ENCODE measurements at regions not wholly inside any gene's neighbourhood (a gene's known extent, or its start where the extent isn't known, plus 50 kb on each side); places are given as distances from the start of the nearest gene placed in this dataset.
"Not testable (repeated sequence)": the region's sequence is repeated elsewhere in the genome, so short reads cannot be mapped to it uniquely, and the experiment has no call there.

DNA sequence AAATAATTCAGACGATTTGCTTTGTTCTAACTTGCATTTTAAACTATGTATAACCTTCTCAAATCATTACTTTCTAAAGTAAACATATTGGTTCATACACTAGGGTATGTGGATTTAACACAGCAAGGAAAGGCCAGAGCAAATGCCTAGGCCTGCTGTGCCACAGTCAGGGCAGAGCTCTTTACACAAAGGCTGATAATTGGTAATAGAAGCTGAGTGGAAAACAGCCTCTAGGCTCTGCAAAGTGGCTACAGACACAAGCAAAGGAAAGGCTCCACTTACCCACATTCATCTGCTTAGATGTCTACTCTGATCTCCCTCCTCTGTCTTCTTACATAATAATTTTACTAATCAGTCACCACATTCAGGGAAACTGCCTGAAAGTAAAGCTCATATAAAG lies 382.9 kb downstream of the OLFM4 start:
- no peak for DNase-seq

DNA sequence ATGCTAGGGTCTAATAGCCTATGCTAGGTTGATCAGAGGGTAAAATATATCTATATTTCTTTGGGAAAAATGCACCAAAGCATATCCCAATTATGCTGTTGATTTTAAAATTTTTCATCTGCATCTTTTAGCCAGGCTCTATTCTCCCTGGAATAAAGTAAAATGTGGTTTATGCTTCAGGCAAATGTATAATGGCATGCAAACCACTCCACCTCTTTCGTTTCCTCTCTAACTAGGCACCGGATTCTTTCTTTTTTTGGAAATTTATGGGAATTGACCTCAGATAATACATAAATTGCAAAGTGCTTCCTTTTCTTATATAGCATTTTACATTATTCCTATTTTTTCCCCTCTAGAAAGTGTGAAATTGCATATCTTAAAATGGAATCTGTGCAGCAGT lies 386.5 kb downstream of the OLFM4 start:
- no peak for DNase-seq

DNA sequence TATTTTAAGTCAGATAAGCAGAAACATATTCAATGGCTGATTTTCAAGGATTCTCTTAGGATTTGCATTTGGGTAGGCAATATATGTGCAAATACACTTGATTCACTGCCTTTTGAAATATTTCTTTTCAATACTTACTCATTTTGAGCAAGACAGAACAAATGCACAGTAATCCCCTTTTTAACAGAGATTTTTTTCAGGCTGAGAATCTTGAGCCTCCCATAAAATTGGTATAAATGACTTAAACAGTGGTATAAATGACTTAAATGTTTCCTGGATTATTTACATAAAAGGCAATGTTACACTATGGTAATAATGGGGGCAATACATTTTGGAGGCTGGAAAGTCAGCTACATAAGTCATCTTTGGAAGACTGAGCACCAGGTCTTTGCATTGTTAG lies 389.0 kb downstream of the OLFM4 start:
- no peak for DNase-seq

DNA sequence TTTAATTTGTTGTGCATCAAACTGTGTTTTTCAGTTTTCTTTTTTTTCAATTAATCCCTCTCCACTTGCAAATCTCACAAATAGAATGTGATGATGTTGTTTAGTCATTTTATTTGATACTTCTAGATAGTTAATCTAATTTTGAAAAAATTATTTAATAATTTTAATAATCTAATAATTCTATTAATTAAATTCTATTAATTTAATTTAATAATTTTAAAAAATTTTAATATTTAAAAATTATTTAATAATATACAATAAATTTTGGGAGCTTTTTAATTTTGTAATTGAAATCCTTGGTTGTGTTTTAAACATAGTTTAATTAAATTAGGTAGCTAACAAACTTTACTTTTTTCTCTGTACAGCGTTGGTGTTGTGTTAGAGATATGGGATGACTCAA lies 393.8 kb downstream of the OLFM4 start:
- DNase-seq, result no peak

DNA sequence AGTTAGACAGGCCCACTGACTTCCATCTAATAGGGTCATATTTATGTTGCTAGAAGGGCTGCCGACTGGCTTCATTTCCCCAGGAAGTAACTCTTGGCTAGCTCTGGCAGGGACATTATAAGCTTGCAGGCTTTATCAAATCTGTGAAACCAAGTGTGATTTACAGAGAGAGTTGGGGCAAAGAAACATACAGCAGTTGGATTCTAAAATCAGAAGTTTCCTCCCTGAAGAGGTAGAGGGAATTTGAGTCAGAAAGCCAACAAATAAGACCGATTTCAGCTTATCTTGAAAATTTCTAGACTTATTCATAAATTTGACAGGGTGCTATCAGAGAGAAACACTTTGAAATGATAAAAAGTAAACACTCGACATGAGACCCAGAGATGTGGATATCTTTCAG lies 407.8 kb downstream of the OLFM4 start:
- DNase-seq, result no peak

DNA sequence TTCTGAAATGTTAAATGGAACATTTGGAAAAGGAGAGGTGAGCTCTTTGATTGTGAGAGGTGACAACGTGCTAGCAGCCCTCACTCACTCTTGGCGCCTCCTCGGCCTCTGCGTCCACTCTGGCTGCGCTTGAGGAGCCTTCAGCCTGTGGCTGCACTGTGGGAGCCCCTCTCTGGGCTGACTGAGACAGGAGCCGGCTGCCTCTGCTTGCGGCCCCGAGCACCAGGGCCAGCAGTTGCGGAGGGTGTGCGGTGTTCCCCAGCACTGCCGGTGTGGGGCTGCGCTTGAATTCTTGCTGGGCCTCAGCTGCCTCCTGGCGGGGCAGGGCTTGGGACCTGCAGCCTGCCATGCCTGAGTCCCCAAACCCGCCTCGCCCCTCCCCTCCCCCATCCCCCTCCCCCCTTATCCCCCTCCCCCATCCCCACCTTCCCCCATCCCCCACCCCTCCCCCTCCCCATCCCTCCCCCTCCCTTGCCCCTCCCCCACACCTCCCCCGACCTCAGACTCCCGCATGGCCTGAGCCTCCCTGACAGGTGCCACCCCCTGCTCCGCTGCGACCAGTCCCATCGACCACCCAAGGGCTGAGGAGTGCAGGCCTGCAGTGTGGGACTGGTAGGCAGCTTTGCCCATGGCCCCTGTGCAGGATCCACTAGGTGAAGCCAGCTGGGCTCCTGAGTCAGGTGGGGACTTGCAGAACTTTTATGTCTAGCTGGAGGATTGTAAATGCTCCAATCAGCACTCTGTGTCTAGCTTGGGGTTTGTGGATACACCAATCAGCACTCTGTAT lies 411.0 kb downstream of the OLFM4 start:
- DNase-seq, result no peak

DNA sequence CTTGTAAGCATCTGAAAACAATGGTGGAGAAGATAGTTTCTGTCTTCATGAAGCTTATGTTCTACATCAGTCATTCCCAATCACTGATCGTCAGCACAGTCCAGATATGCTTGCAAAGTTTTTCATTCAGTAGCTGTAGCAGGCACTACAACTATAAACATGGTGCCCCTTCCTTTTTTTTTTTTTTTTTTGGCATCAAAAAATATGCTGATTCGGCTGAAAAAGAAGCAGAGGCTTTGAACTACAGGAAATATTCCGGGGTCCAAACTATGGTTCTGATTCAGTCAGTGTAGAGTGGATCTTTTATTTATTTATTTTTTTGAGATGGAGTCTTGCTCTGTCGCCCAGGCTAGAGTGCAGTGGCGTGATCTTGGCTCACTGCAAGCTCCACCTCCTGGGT lies 414.4 kb downstream of the OLFM4 start:
- DNase-seq, result no peak

DNA sequence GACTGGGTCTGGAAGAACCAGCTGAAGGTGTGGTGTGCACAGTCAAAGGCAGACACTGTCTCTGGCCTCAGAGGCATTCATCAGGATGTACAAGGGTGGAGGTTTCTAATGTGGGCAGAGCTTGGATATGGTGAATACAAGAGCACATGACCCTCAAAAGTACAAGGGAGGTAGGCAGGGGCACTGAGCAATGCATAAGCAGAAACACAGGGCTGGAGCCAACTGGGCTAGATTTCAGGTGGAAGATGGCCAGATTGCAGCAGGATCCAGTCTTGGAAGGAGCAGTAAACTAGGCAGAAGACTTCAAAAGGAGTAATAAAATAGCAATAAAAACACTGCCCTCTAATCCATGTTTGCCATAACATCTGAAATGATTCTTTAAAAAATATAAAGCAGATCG lies 417.1 kb downstream of the OLFM4 start:
- DNase-seq, result no peak

DNA sequence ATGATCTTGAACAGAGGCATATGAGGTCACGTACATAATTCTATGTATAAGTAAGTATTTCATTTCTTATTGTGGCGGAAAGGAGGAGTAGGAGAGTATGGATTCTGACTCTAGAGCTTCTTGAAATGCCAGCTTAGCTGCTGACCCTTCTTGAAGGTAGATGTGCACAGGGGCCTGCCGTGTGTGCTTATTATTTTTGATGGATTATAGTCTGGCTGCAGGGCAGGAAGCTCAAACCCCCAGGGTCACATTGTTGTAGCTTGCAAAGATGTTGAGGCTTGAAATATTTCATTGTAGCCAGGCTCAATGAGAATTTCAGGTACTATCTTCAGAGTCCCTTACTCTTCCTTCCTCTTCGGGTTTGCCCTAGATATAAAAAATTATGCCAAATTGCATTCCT lies 418.8 kb downstream of the OLFM4 start:
- no peak for DNase-seq

DNA sequence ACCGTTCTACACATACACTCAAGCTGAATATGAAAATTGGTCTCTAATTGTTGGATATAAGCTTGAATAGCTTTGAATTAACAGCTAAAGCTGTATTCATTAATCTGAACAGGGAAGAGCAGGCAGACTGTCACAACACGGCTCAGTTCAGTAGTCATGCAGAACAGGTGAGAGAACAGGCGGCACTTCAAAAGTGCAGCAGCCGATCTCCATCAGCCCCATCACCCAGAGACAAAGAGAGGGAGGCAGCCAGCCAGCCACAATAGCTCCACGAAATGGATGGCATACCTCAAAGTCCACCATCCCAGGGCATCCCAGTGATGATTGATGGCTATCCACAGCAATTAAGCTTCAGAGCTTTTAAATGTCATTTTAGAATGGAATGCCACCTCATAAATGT lies 419.2 kb downstream of the OLFM4 start:
- no peak for DNase-seq

DNA sequence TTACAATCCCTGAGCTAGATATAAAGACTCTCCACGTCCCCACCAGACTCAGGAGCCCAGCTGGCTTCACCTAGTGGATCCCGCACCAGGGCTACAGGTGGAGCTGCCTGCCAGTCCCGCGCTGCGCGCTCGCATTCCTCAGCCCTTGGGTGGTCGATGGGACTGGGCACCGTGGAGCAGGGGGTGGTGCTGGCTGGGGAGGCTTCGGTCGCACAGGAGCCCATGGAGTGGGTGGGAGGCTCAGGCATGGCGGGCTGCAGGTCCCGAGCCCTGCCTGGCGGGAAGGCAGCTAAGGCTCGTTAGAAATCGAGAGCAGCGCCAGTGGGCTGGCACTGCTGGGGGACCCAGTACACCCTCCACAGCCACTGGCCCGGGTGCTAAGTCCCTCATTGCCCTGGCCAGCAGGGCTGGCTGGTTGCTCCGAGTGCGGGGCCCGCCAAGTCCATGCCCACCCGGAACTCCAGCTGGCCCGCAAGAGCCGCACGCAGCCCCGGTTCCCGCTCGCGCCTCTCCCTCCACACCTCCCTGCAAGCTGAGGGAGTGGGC lies 423.7 kb downstream of the OLFM4 start:
- not testable (repeated sequence) for DNase-seq

DNA sequence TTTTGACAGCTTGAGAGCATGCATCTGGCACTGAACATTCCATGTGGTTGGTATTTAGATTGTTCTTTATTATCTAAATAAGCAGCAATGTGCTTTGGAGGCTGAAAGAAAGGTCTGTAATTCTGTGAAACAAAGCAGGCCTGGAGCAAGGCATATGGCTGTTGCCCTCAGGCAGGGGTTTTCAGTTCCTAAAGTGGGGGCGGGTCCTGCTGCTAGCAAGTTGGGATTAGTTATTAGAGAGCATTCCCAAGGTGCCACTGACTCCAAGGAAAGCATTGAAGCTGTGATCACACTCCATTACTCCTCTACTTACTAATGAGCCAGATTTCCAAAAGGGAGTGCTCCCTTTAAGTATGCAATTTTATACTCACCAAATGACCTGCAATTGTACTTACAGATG lies 432.2 kb downstream of the OLFM4 start:
- DNase-seq, result no peak

DNA sequence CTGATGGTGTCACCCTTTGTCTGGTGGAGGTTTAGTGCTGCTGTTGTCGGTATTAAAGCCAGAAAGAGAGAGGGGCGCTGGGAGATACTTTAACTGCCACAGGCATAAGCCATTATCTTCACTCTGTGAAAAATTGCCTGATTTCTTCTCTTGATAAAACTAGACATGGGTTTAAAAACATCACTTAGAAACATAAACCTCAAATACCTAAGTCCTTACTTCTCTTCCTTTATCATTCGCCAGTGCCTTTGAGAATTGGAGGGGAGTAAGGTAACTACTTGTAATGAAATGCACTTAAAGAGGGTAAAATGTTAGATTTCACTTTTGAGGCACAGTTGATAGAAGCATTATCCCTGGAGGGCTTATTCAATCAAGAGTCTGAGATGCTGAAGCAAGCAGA lies 434.5 kb downstream of the OLFM4 start:
- DNase-seq, result no peak

DNA sequence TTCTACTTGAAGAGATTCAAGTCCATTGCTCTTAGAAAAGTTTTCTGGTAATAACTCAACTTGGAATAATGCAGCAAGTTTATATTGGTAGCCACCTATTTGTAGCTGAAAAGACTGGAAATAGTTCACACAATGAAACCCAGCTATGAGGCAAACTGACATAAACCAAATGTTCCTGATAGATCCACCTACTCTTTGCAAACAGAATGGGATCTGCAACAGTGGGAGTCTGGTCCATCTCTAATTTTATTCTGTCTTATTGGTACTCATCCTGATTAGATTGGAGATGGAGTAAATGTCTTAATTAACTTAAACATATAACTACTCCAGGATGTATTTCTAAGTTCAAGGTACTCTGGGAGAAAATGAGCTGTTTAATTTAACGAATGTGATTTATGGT lies 438.0 kb downstream of the OLFM4 start:
- no peak for DNase-seq

DNA sequence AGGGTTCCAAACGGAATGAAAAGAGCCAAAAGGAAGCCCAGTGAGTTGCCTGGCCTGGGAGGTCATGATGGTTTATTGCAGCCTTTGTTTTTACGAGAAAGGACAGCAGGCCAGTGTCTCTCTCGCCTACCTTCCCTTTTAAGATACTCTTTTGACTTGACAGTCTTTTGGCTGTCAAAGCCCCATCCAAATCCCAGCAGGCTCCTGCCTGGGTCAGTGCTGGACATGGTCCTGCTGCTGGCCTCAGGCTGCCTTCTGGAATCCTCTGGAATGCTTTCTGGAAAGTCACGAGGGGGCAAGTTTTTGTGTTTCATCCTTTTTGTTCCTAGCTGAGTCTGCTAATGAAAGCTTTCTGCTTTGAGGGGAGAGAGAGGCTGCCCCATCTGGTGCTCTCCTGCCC lies 444.8 kb downstream of the OLFM4 start:
- DNase-seq, result no peak

DNA sequence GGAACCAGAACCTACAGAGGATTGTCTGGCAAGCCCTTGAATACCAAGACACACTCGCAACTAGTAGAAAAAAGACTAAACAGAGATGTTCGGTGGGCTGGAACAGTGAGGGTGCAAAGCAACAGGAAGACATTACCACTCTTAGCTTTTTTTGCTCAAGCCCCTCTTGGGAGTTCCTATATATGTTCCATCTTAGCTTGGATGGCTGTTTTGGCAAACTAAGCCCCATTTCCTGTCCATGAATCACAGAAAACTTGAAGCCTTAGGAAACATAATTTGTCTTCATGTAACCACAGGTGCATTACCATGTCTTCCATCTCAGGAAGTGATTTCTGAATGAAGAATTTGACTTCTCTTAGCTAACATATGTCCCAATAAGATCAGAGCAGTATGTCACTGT lies 446.3 kb downstream of the OLFM4 start:
- DNase-seq, result no peak

DNA sequence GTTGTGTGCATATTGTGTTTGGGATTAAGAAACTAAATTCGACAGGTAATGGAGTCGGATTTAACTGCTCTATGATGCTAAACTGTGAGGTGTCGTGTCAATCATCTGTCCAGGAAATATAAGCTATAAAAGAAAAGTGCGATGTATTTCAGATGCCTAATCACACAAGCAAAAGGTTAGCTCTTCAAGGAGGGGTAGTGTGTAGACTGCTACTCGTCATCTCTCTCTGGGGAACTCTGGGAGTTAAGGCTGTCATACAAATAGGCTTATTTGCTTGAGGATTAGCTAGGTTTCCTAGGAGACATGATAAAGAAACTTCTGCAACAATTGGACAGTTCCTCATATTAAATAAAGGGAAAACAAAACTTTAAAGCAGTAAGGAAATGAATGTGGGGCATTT lies 462.1 kb downstream of the OLFM4 start:
- DNase-seq, result no peak

DNA sequence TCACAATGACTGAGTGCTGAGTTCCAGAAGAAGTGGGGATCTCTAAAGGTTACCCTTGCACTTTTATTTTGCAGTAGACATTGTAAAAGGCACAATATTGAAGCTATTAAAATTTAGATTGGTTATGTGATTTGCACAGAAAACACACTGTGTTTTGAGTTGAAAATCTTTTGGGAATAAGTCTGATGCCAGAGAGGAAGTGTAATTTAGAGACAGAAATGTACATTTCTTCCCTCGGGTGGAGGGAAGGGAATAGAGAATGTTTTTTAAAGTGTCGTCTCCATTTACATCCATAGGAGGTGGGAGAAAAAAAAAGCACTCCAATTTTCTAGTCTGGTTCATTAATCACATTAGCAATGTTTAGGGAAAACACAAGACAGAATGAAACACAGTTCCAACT lies 465.8 kb downstream of the OLFM4 start:
- DNase-seq, result no peak

DNA sequence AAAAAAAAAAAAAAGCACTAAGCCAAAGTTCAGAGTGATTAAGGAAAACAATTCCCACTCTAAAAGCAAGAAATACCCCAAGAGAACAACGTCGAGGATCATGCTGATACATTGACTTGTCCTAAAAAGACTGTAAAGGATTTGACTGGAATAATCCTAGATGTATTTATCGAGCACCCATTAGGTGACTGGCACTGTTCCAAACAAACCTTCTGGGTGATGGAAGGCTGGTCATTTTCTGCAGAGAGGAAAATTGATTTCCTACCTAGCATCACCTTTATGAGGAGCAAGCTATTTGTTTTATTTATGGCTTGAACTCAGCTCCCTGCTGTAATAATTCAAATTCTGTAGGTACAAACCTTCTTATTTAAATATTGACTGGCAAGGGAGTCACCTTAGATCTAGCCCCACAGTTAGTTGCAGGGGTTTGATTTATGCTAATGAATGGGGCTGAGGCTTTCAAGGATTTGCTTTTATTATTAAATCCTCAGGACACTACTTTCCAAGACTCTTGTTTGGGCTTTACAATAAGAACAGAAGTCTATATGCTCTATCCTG lies 471.0 kb downstream of the OLFM4 start:
- DNase-seq, result no peak

DNA sequence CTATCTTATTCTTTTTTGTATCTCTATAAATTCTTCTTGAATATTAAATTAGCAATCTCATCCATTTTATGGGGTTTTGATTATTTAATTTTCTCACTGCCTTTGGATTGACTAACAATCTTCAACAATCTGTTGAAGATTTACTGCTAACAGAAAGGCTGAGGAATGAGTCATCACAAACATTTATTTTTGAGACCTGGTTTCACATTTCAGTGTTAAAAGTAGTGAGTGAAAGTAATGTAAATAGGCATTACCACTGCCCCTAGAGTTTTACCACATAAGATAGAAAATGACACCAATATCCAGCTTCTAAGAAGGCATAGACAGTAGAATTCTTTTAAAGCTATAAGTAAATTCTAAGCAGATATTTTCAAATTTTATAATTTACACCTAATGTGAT lies 472.8 kb downstream of the OLFM4 start:
- no peak for DNase-seq

DNA sequence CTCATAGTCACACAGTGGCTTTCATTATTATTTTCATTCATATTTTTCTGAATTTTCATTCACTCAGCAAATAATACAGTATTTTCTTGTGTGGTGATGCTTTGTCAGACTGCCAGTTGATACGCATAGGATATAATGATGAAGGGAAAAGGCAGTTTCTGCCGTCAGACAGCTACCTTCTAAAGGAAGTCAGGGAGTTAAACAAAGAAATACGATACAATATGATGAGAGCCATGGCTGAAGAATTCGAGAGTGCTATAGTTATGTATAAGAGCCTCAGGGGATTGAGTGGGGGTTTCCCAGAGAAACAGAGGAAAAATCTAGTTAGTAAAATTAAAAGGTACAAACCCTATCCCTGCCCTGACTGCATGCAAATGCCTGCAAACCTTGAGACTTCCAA lies 479.1 kb downstream of the OLFM4 start:
- DNase-seq, result no peak

DNA sequence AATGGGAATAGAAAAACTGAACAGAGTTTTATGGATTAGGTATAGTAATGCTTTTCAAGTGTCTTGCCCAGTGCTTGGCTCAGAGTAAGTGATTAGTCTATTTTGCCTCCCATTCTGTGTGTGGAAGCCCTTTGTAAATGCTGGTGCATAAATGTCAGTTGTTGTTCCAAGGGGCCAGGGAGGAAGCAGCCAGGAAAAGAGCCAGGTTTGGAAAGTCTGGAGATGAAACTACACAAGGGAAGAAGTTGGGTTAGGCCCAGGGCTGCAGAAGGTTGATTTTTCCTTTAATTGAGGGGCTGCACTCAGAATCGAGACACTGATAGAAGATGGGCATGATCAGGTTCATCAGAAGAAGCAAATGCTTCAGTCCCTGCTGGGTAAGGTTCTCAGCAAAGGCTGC lies 484.0 kb downstream of the OLFM4 start:
- no peak for DNase-seq

DNA sequence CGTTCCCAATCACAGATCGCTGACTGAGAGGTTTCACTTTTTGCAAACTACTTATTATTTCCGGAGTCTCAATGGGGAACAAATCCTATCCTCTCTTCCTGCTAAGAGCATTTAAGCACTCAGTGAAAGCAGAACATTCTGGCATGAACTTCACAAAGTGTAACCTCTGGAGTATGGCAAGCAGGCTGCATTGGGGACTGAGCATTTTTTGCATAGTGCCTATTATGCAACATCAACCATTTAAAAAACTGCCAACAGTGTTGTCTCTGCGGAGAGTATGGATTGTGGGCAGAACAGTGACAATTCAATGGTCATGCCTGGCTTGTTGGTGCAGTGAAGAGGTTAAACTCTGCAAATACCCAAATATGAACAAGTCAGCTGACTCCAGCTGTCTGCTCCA lies 484.6 kb downstream of the OLFM4 start:
- DNase-seq, result no peak

DNA sequence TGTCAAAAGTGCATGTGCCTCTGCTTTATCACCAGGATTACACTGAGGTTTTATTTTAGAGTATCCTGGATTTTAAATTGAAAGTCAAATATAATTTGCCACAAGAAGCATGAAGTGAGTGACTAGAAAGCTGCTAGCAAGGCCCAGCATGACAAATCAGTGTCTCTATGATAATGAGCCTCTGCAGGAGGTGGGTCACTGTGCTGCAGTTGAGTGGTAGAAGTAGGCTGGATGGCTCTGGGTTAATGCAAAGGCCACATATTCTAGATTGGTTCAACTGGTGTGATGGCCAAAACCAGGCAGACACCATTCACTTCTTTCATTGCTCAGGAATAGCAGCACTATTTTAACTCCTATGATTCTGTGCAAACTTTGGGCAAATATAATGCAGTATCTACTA lies 491.5 kb downstream of the OLFM4 start:
- no peak for DNase-seq

DNA sequence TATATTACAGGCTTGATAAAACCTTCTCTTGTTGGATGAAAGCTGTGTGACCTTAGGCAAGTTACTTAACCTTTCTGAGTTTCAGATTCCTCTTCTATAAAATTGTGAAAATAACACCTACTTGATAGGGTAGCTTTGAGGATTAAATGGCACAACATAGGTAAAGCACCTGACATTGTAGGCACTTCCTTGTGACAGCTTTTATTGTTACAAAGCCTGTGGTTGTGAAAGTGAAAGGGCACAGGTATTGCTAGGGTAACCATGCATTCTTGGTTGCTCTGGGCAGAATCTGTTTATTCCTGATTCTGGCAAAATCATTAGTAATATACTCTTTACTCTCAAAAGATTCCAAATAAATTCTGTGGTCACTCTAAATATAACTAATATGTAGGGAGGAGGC lies 493.4 kb downstream of the OLFM4 start:
- no peak for DNase-seq
